NCI-H146 treated with DMSO at 0.1 percent for 48 hours (cell line): ENCODE measurements at regions not wholly inside any gene's neighbourhood (a gene's known extent, or its start where the extent isn't known, plus 50 kb on each side); places are given as distances from the start of the nearest gene placed in this dataset.
"Not testable (repeated sequence)": the region's sequence is repeated elsewhere in the genome, so short reads cannot be mapped to it uniquely, and the experiment has no call there.

Experiments
- DNase-seq: peaks from one replicate; lab custom pipeline; 2025; ENCODE audit not compliant: unreplicated experiment; lab: John Stamatoyannopoulos, UW

GRCh38 chr10:83724471-83725241, 414.7 kb upstream of the GHITM start:
- no peak for DNase-seq

GRCh38 chr10:83725567-83725966, 413.7 kb upstream of the GHITM start:
- no peak for DNase-seq

GRCh38 chr10:83734278-83734677, 405.0 kb upstream of the GHITM start:
- DNase-seq = no peak

DNA sequence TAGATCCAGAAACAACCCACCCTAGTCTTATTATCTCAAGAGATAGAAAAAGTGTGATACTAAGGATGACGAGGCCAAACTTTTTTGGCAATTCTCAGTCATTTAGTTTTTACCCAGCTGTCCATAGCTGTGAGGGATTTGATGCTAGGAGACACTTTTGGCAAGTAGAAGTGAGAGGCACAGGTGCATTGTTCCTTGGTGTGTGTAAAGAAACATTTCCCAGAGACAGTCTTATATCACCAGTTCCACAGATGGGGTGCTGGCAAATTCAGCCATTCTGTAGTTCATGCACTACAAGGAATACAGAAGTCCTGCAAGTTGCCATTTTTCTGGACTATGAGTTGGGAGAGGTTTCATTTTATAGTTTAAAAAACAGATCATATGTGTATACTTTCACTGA, 403.3 kb upstream of the GHITM start:
- no peak for DNase-seq

GRCh38 chr10:83750604-83751003, 388.7 kb upstream of the GHITM start:
- DNase-seq = no peak

GRCh38 chr10:83753490-83753889, 385.8 kb upstream of the GHITM start:
- no peak for DNase-seq

- no peak for DNase-seq
Observed at GRCh38 chr10:83754857-83755256, 384.5 kb upstream of the GHITM start.

GRCh38 chr10:83760142-83760541, 379.2 kb upstream of the GHITM start:
- no peak for DNase-seq

DNA sequence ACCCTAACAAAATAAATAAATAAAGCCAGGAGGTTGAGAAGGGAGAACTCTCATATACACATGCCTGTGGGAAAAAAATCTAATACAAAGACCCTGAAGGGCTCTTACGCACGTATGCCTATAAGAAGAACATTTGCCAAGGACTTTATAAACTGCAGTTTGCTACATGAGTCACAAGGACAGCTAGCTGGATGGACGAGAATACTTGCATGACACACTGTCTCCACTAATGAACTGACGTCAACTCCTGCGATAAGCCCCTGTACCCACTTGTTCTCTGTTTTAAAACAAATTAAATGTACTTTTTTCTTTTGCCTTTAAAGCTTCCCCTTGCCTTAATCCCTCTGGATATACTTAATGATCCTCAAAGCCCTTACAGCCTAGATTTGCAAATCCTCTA, 374.6 kb upstream of the GHITM start:
- no peak for DNase-seq

GRCh38 chr10:83765731-83766130, 373.6 kb upstream of the GHITM start:
- DNase-seq = no peak

DNA sequence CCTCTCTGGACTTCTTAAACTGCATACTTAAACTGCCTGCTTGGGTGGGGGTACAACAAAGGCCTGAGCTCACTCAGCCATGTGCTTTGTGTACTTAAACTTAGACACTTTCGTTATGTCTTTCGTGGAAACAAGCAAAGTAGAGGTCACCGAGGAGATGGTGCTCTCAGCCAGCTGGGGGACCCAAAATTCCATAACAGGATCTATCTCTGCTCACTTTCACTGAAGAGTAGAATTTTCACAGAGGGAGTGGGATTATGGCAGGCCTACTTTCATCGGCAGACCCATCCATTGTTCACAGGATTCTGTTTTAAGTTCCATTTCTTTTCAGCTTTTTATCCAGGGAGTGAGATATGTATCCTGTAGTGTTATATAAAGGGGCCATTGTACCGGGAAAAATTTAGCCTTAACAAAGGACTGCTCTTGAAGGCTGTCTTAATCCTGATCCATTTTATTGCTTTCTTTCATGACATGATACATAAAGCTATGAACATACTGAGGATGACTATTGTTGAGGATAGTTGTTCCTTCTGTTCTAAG, 370.0 kb upstream of the GHITM start:
- DNase-seq = no peak

- not testable (repeated sequence) for DNase-seq
Observed at GRCh38 chr10:83786701-83787100, 352.6 kb upstream of the GHITM start.

- no peak for DNase-seq
Observed at GRCh38 chr10:83801983-83802382, 337.3 kb upstream of the GHITM start.

- no peak for DNase-seq
Observed at GRCh38 chr10:83806717-83807116, 332.6 kb upstream of the GHITM start.

DNA sequence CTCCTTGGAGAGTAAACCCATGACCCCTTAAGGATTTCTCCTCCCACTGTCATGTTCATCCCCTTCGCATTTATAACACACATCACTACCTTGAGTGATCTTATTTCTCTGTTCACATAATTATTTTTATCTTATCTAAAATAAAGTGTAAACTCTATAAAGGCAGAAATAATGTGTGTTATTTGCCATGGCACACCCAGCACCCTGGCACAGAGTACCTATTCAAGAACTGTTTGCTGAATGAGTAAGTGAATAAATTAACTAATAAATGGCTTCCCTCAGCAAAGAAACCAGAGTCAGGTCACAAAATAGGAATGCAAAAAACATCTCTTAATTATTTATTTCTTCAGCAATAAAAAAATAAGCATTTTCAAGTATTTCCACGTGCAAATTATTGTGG, 330.3 kb upstream of the GHITM start:
- no peak for DNase-seq

GRCh38 chr10:83816942-83817341, 322.4 kb upstream of the GHITM start:
- DNase-seq = no peak

GRCh38 chr10:83817797-83818196, 321.5 kb upstream of the GHITM start:
- DNase-seq = no peak

DNA sequence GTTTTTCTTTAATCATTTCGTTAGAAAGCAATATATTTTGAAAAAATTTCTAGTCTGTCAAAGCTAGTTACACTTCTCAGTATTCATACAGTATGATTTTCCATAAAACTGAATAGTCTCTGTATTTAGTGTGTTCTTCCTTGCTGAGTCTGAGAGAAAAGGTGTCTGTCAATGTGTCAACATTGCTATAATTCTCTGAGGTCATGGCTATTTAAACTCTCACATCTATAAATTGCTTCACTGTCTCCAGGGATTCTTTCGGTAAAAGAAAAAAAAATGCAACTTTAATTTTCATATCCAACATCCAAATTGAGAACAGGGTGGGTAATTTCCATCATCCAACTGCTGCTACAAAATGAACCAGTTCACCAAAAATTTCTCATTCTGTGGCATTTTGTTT, 319.7 kb upstream of the GHITM start:
- DNase-seq = no peak

DNA sequence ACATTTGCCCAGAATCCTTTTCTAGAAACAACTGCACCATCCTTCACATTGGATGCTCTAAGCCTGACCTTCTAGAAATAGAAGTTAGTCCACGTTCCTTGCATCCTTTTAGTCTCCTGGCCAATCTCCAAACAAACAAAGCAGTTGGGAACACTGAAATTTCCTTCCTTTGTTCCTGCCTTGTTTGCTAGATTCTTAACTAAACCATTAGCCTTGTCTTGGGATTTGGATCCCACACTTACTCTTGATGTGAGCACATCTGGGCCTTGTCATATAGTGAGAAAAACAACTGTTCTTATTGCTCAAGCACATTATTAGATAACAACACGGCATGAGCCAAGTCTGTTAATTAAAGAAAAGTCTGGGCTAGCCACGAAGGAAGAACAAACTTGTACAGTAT, 319.3 kb upstream of the GHITM start:
- no peak for DNase-seq

- DNase-seq = no peak
Observed at GRCh38 chr10:83824099-83824498, 315.2 kb upstream of the GHITM start.

DNA sequence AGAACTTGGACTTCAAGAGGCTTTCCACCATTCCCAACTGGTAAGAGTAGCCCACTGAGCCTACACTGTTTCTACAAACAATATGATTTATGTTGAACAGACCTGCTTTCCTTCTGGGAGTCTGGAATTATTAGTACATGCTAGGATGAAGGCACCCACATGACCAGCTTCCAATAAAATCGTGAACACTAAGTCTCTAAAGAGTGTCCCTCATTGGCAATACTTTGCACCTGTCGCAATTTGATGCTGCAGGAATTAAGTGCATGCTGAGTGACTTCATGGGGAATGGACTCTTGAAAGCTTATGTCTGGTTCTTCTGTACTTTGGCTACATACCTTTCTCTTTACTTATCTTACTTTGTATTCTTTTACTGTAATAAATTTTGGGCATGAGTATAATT, 305.2 kb upstream of the GHITM start:
- DNase-seq = no peak

DNA sequence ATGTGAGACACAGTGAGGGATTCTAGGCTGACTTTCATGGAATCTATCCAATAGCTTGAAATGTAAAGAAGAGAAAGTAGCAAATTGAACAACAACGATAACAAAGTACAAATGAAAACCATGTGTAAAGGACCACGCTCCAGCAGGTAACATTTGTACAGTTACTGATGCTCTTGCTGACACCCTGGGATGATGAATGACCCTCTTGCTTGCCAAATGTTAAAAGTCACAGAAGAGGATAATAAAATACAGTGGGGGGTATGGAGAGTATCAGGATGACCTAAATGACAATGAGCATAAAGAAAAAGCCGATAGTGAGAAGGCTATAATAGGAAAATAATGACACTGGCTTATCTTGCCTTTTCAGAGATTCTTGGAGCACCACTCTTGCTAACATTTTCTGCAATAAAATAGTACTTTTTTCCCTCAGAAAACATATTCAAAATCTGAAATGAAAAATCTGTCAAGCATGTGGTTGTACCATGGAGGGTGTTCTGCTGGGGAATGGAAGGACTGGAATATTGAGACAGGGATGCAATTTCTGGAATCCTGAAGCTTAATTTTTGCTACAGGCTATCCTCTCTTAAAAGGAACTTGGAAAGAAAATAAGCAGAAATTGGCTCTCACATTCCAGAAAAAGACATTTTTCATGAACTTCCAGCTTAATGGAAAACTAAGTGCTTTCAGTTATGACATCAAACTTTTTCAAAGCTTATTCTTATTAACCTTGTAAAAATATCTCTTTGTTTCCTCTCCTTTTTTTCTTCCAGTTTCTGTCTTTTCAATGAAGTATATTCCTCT, 303.2 kb upstream of the GHITM start:
- no peak for DNase-seq
